GM18519 (cell line): ENCODE measurements at regions not wholly inside any gene's neighbourhood (a gene's known extent, or its start where the extent isn't known, plus 50 kb on each side); places are given as distances from the start of the nearest gene placed in this dataset.

ENCODE experiments used
- ATAC-seq: cut with Tn5 transposase; IDR thresholded peaks from one replicate; pipeline ENCODE4 v1.9.1; 2021; ENCODE audit warnings: mild to moderate bottlenecking, moderate library complexity; ENCODE audit not compliant: unreplicated experiment, low FRiP score

GRCh38 chr12:38547586-38547985 lies 231.0 kb downstream of the ALG10B start:
- no peak for ATAC-seq

- no peak for ATAC-seq
Measured at GRCh38 chr12:38555620-38556591, 239.3 kb downstream of the ALG10B start.

- no peak for ATAC-seq
Measured at GRCh38 chr12:38556647-38557046, 240.1 kb downstream of the ALG10B start.

GRCh38 chr12:38585086-38585485 lies 268.5 kb downstream of the ALG10B start:
- no peak for ATAC-seq

GRCh38 chr12:38586789-38587188 lies 270.2 kb downstream of the ALG10B start:
- no peak for ATAC-seq

GRCh38 chr12:38587594-38587993 lies 271.0 kb downstream of the ALG10B start:
- ATAC-seq: no peak

- ATAC-seq: no peak
Measured at GRCh38 chr12:38588624-38589305, 272.2 kb downstream of the ALG10B start.

GRCh38 chr12:38589306-38589632 lies 272.7 kb downstream of the ALG10B start:
- no peak for ATAC-seq

GRCh38 chr12:38601949-38602348 lies 285.4 kb downstream of the ALG10B start:
- no peak for ATAC-seq
